SK-N-SH treated with all-trans-retinoic acid at 6 μM for 48 hours (cell line): ENCODE measurements at regions not wholly inside any gene's neighbourhood (a gene's known extent, or its start where the extent isn't known, plus 50 kb on each side); places are given as distances from the start of the nearest gene placed in this dataset.
"Not testable (repeated sequence)": the region's sequence is repeated elsewhere in the genome, so short reads cannot be mapped to it uniquely, and the experiment has no call there.

Source experiments
- ATAC-seq: fragments of 200-7000 bp; cut with Tn5 transposase; 3 replicates; pipeline ENCODE4 v1.9.1; 2020; ENCODE audit warnings: mild to moderate bottlenecking, moderate library complexity
- ARNTL ChIP-seq: fragments of 450-650 bp; formaldehyde crosslinking; IDR thresholded peaks from 2 replicates; pipeline ENCODE4 v1.5.0; 2020; ENCODE audit warnings: low read depth, mild to moderate bottlenecking, moderate library complexity, borderline replicate concordance
- BACH2 ChIP-seq: fragments of 250-450 bp; sonication (Bioruptor Pico); IDR thresholded peaks from 2 replicates; pipeline ENCODE4 v1.9.0; 2021; ENCODE audit warnings: mild to moderate bottlenecking, borderline replicate concordance
- CREB5 ChIP-seq: fragments of 250-450 bp; sonication (Bioruptor Pico); IDR thresholded peaks from 2 replicates; pipeline ENCODE4 v1.5.1; 2020; ENCODE audit warnings: low read depth, mild to moderate bottlenecking, moderate library complexity
- CSRNP3 ChIP-seq: fragments of 250-450 bp; sonication (Bioruptor Pico); IDR thresholded peaks from 2 replicates; pipeline ENCODE4 v1.5.1; 2021; ENCODE audit warnings: mild to moderate bottlenecking, moderate library complexity
- ESRRG ChIP-seq: fragments of 250-450 bp; sonication (Bioruptor Pico); IDR thresholded peaks from 2 replicates; pipeline ENCODE4 v1.6.1; 2021; ENCODE audit warnings: mild to moderate bottlenecking
- GLIS3 ChIP-seq: fragments of 250-450 bp; sonication (Bioruptor Pico); IDR thresholded peaks from 2 replicates; pipeline ENCODE4 v1.5.0; 2020; ENCODE audit warnings: mild to moderate bottlenecking, moderate library complexity
- ISL1 ChIP-seq: fragments of 250-450 bp; sonication (Bioruptor Pico); IDR thresholded peaks from 2 replicates; pipeline ENCODE4 v2.1.2; 2022; ENCODE audit warnings: mild to moderate bottlenecking, moderate library complexity
- OSR1 ChIP-seq: fragments of 250-450 bp; sonication (Bioruptor Pico); IDR thresholded peaks from 2 replicates; pipeline ENCODE4 v1.8.0; 2022; ENCODE audit warnings: moderate library complexity, mild to moderate bottlenecking, inconsistent platforms
- PATZ1 ChIP-seq: fragments of 250-450 bp; sonication (Bioruptor Pico); IDR thresholded peaks from 2 replicates; pipeline ENCODE4 v1.8.0; 2020; ENCODE audit warnings: mild to moderate bottlenecking, moderate library complexity, borderline replicate concordance
- POU6F1 ChIP-seq: fragments of 250-450 bp; sonication (Bioruptor Pico); IDR thresholded peaks from 2 replicates; pipeline ENCODE4 v1.8.0; 2021; ENCODE audit warnings: low read depth, mild to moderate bottlenecking, moderate library complexity, borderline replicate concordance
- PPARA ChIP-seq: fragments of 250-450 bp; sonication (Bioruptor Pico); IDR thresholded peaks from 2 replicates; pipeline ENCODE4 v1.5.0; 2020; ENCODE audit warnings: mild to moderate bottlenecking, borderline replicate concordance
- RARB ChIP-seq: fragments of 250-450 bp; sonication (Bioruptor Pico); IDR thresholded peaks from 2 replicates; pipeline ENCODE4 v1.8.0; 2021; ENCODE audit warnings: mild to moderate bottlenecking, moderate library complexity
- SNAI2 ChIP-seq: fragments of 250-450 bp; sonication (Bioruptor Pico); IDR thresholded peaks from 2 replicates; pipeline ENCODE4 v1.5.0; 2020; ENCODE audit warnings: mild to moderate bottlenecking, moderate library complexity
- TCF4 ChIP-seq: fragments of 250-450 bp; sonication (Bioruptor Pico); IDR thresholded peaks from 2 replicates; pipeline ENCODE4 v1.8.0; 2021; ENCODE audit warnings: mild to moderate bottlenecking, moderate library complexity, borderline replicate concordance
- TOX ChIP-seq: fragments of 250-450 bp; sonication (Bioruptor Pico); IDR thresholded peaks from 2 replicates; pipeline ENCODE4 v1.8.0; 2021; ENCODE audit warnings: mild to moderate bottlenecking, moderate library complexity, borderline replicate concordance
- TSHZ2 ChIP-seq: fragments of 250-450 bp; sonication (Bioruptor Pico); IDR thresholded peaks from 2 replicates; pipeline ENCODE4 v1.5.0; 2020; ENCODE audit warnings: mild to moderate bottlenecking, moderate library complexity
- ZC3H10 ChIP-seq: fragments of 250-450 bp; sonication (Bioruptor Pico); IDR thresholded peaks from 2 replicates; pipeline ENCODE4 v1.5.1; 2021; ENCODE audit warnings: mild to moderate bottlenecking, moderate library complexity
- ZFP3 ChIP-seq: fragments of 250-450 bp; sonication (Bioruptor Pico); IDR thresholded peaks from 2 replicates; pipeline ENCODE4 v1.5.0; 2020; ENCODE audit warnings: mild to moderate bottlenecking, moderate library complexity
- ZFP30 ChIP-seq: fragments of 450-650 bp; formaldehyde crosslinking; IDR thresholded peaks from 2 replicates; pipeline ENCODE4 v1.5.0; 2022; ENCODE audit warnings: mild to moderate bottlenecking, moderate library complexity
- ZNF565 ChIP-seq: fragments of 450-650 bp; formaldehyde crosslinking; conservative IDR thresholded peaks from 2 replicates; pipeline ENCODE4 v1.5.0; 2020; ENCODE audit warnings: low read depth, mild to moderate bottlenecking, moderate library complexity
- ZNF70 ChIP-seq: fragments of 450-650 bp; formaldehyde crosslinking; IDR thresholded peaks from 2 replicates; pipeline ENCODE4 v1.5.0; 2020; ENCODE audit warnings: mild to moderate bottlenecking, moderate library complexity

- no peak for TF ChIP-seq ZNF565 (CRISPR knock-in tag)
- no peak for TF ChIP-seq CSRNP3 (CRISPR knock-in tag)
- no peak for TF ChIP-seq TOX
- no peak for TF ChIP-seq ZFP3
- no peak for TF ChIP-seq PATZ1 (CRISPR knock-in tag)
- no peak for TF ChIP-seq OSR1 (CRISPR knock-in tag)
- TF ChIP-seq ZFP30, result no peak
- no peak for TF ChIP-seq GLIS3 (CRISPR knock-in tag)
- TF ChIP-seq TCF4 (CRISPR knock-in tag), result no peak
- no peak for TF ChIP-seq ZNF70 (CRISPR knock-in tag)
- TF ChIP-seq, all 23 proteins: peak for 0
- ATAC-seq, result no peak
These were observed 88.1 kb downstream of the POSTN start for GRCh38 chr13:37510441-37510840.

GRCh38 chr13:37505531-37505930, 93.0 kb downstream of the POSTN start:
- TF ChIP-seq PPARA (CRISPR knock-in tag) (no peak), ZFP3 (no peak), BACH2 (CRISPR knock-in tag) (no peak), ZNF70 (CRISPR knock-in tag) (no peak), ZFP30 (no peak), OSR1 (CRISPR knock-in tag) (no peak), ARNTL (CRISPR knock-in tag) (no peak), ZNF565 (CRISPR knock-in tag) (no peak), SNAI2 (CRISPR knock-in tag) (no peak), TSHZ2 (CRISPR knock-in tag) (no peak), RARB (CRISPR knock-in tag) (no peak), ZC3H10 (CRISPR knock-in tag) (no peak), ISL1 (CRISPR knock-in tag) (no peak), CSRNP3 (CRISPR knock-in tag) (no peak), CREB5 (CRISPR knock-in tag) (no peak), ESRRG (CRISPR knock-in tag) (no peak)
- TF ChIP-seq, all 23 proteins: peak for 0
- no peak for ATAC-seq

- ATAC-seq, result no peak
- TF ChIP-seq ZC3H10 (CRISPR knock-in tag), result no peak
- TF ChIP-seq, all 23 proteins: peak for 0
These were observed 94.3 kb downstream of the POSTN start for GRCh38 chr13:37504251-37504650.

- TF ChIP-seq PATZ1 (CRISPR knock-in tag) (no peak), POU6F1 (no peak), CREB5 (CRISPR knock-in tag) (no peak), ZFP3 (no peak)
- no peak for ATAC-seq
These were observed 95.3 kb downstream of the POSTN start for GRCh38 chr13:37503287-37503686.

GRCh38 chr13:37502303-37502993, 96.1 kb downstream of the POSTN start:
- not testable (repeated sequence) for ATAC-seq
